LNCaP clone FGC (cell line): ENCODE measurements at regions not wholly inside any gene's neighbourhood (a gene's known extent, or its start where the extent isn't known, plus 50 kb on each side); places are given as distances from the start of the nearest gene placed in this dataset.

Source experiments
- DNase-seq: peaks from one replicate; pipeline ENCODE4 v3.0.0-alpha.2; 2011; ENCODE audit warnings: low read depth
- H3K4me3 ChIP-seq: 2 replicates; pipeline ENCODE4 v1.5.1; 2011; ENCODE audit warnings: mild to moderate bottlenecking, low read depth, low read length, control low read depth
- TF ChIP-seq, protein P1 (sequence below): IDR thresholded peaks from 2 replicates; pipeline ENCODE4 v1.5.1; 2012; ENCODE audit warnings: mild to moderate bottlenecking; ENCODE audit not compliant: control insufficient read depth, insufficient read depth; ENCODE audit errors: extremely low read depth

DNA sequence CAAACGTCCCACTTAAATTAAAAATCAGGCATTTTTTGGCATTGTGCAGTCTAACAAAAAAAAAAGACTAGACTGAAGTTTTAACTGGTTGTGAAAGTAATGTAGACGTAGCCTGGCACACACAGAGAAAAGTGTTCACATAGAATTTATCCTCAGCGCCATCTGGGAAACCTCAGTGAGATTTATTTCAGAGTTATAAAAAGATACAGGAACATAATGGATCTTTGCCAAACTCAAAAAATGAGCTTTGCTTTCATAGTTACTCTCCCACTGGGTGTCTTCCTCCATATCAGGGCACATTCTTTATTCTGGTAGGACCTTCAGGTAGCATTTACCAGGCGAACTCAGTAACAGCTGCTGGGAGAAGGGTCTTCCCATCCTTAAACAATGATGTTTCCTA, 532.4 kb upstream of the SALL3 start:
- DNase-seq = no peak
- TF ChIP-seq, protein P1, sequence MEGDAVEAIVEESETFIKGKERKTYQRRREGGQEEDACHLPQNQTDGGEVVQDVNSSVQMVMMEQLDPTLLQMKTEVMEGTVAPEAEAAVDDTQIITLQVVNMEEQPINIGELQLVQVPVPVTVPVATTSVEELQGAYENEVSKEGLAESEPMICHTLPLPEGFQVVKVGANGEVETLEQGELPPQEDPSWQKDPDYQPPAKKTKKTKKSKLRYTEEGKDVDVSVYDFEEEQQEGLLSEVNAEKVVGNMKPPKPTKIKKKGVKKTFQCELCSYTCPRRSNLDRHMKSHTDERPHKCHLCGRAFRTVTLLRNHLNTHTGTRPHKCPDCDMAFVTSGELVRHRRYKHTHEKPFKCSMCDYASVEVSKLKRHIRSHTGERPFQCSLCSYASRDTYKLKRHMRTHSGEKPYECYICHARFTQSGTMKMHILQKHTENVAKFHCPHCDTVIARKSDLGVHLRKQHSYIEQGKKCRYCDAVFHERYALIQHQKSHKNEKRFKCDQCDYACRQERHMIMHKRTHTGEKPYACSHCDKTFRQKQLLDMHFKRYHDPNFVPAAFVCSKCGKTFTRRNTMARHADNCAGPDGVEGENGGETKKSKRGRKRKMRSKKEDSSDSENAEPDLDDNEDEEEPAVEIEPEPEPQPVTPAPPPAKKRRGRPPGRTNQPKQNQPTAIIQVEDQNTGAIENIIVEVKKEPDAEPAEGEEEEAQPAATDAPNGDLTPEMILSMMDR = no peak
- H3K4me3 ChIP-seq = no peak overlapping the region

DNA sequence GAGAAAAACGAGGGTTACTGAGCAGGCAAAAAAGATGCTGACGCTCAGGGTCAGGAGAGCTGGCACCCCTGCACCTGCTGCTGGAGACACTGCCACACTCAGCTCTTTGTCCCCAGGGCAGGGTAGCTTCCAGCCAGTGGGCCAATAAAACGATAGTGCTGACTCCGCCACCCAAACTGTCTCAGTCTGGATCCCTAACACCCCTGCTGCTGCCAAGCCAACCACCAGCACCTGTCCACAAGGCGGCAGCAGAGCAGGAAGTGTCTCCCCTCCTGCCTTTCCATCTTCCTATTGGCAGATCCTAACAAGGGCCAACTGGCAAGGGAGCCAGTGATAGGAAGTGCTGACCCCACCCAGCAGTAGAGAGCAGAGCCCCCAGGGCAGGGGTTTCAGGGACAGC, 531.5 kb upstream of the SALL3 start:
- no peak overlapping the region for H3K4me3 ChIP-seq
- TF ChIP-seq, protein P1 = peak; percentile 54
- DNase-seq = no peak

DNA sequence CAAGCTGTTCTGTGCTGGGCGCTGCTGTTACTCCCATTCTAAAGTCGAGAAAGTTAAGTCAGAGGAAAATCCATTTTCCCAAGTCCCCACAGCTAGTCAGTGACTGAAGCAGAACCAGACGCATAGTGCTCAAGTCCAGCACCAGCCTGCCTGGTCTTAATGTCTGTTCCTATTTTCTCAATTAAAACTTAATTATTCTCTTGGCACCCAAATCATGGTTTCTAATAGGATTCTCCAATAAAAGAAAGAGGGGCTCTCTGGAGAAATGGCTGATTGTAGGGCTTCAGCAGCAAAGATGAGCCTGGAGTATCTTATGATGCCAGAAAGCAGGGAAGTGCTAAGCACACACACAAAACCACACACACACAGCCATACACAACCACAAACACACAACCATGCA, 531.0 kb upstream of the SALL3 start:
- DNase-seq = no peak
- no peak overlapping the region for H3K4me3 ChIP-seq
- TF ChIP-seq, protein P1 = no peak

DNA sequence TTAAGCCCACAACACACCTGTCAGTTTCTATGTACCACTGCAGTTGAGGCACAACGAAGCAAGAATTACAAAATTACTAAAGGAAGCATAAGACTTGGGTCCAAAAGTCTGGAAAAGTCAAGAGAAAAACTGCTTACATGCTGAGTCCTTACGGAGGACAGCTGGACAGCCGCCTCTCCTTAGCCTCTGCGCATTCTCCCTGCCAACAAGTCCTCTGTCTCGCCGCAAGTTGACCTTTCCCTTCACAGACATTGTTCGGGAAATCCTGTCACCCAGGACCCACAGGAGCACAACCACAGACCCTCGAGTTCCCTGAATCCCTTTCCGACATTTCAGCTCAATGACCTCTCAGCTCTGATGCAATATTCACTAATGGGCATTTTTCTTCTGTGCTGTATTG, 525.4 kb upstream of the SALL3 start:
- H3K4me3 ChIP-seq = no peak overlapping the region
- TF ChIP-seq, protein P1 = no peak
- DNase-seq = no peak

DNA sequence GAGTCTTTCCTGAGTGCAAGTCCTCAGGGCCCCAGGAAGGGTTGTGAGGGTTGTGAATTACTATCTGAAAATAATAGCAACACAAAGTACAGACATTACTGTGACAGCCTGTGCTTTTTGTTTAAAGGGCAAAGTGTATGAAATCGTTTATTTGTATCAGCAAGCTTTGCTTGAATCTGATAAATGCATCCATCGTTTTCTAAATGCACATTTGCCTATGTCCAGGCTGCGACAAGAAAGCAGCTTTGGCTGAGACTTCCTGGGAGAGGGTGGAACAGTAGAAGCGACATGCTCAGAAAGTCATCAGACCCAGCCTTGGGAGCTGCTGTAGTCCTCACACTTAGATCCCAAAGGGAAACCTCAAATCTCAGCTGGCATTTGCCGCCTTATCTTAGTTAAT, 524.2 kb upstream of the SALL3 start:
- TF ChIP-seq, protein P1 = no peak
- H3K4me3 ChIP-seq = no peak overlapping the region
- no peak for DNase-seq

DNA sequence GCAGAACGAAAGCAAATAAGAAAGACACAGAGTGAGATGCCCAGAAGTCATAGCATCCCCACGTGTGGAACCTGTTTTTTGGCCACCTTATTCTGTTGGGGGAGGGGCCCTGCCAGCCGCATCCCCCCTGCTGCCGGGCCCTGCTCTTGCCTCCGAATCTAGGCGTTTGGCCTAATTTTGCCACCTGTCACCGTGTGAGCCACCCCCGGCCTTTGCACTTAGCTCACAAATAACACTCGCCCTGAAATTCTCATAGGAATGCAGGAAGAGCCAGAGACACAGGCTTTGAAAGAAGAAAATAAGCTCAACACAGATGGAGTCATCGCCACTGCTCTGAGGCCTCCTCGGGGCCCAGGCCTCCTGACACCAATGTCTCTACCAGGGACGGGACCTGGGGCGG, 522.6 kb upstream of the SALL3 start:
- TF ChIP-seq, protein P1 = no peak
- DNase-seq = no peak
- no peak overlapping the region for H3K4me3 ChIP-seq

DNA sequence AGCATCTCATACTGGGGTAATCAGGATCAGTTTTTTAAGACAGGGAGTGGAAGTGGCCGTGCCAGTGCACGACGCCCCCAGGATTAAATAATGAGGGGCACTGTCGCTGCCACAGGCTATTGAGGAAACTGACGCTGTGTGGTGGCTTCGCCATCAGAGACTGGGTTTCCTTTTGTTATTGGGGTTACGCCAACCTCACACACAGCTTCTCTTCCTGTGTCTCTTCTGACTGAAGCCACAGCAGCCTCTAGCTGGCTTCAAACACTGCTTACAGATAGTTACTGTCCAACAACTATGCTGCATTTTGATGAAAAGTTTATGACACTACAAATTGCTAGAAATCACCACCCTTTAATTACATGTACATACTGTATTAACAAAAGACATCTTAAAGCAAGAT, 521.9 kb upstream of the SALL3 start:
- DNase-seq = no peak
- no peak overlapping the region for H3K4me3 ChIP-seq
- TF ChIP-seq, protein P1 = no peak
